ENCODE measurements at regions not wholly inside any gene's neighbourhood (a gene's known extent, or its start where the extent isn't known, plus 50 kb on each side); places are given as distances from the start of the nearest gene placed in this dataset.

- H3K23me2 ChIP-seq (ENCODE audit: insufficient read length, low read depth, low read length, poor library complexity, severe bottlenecking) = no peaks in the 10 kb centered on the region
Observed at GRCh38 chr12:116370886-116371580, 93.5 kb upstream of the MED13L start.

More at GRCh38 chr12:116370886-116371580, 93.5 kb upstream of the MED13L start:
- H3K79me1 ChIP-seq (ENCODE audit: insufficient read depth, low read depth, low read length, poor library complexity, severe bottlenecking) = no peaks in the 10 kb centered on the region
- no peak overlapping the region for H4K5ac ChIP-seq (ENCODE audit: insufficient read length, low read depth, low read length)
- no peaks in the 10 kb centered on the region for H3K79me2 ChIP-seq (ENCODE audit: insufficient read depth, low read length)
- H3K27ac ChIP-seq (ENCODE audit: insufficient read length, low read depth, low read length) = no peak overlapping the region
- no peaks in the 10 kb centered on the region for H4K20me1 ChIP-seq (ENCODE audit: control insufficient read depth, insufficient read depth, insufficient read length)
- H2AFZ ChIP-seq (ENCODE audit: low read length) = no peak overlapping the region
- no peak for TF ChIP-seq CTCF (conservative IDR thresholded peaks at IDR 0.05)
- H2BK20ac ChIP-seq (ENCODE audit: low read depth, low read length, poor library complexity, severe bottlenecking) = no peak overlapping the region
- H3K4me2 ChIP-seq (ENCODE audit: insufficient read depth, insufficient read length, low read length) = no peak overlapping the region
- H2AK5ac ChIP-seq (ENCODE audit: insufficient read length, low read length) = no peak overlapping the region
- no peak overlapping the region for H3T11ph ChIP-seq (ENCODE audit: low read length)
- H3K14ac ChIP-seq (ENCODE audit: insufficient read depth, low read length) = no peak overlapping the region
- H3K4me1 ChIP-seq (ENCODE audit: insufficient read depth, low read length) = peaks cover 3% of the 10 kb centered on the region; the same call in 1 of the 2 replicates
- no peak overlapping the region for H3K9ac ChIP-seq (ENCODE audit: extremely low read depth, insufficient read length, low read length)
- Mint-ChIP-seq H3K36me3 (ENCODE audit: insufficient read depth in 1 of 3, low read depth in 3 of 3) (no peaks in the 10 kb centered on the region; a peak in 1 of 7 replicates), H3K27me3 (ENCODE audit: low read depth) (peaks cover 5% of the 10 kb centered on the region), H3K9me3 (peaks cover 8 to 14% of the 10 kb centered on the region in 2 experiments; a peak in 3 of 5 replicates), H3K27ac (no peak overlapping the region), H3K4me1 (peaks cover 20 to 37% of the 10 kb centered on the region in 2 experiments), H3K4me3 (no peak overlapping the region)
- DNase-seq = no peak
- H4K8ac ChIP-seq (replicated peaks; ENCODE audit: insufficient read length, low read depth, low read length) = no peak overlapping the region
- no peak overlapping the region for H3K18ac ChIP-seq (ENCODE audit: insufficient read length, low read depth, low read length)
- no peaks in the 10 kb centered on the region for H3K9me3 ChIP-seq (ENCODE audit: control insufficient read depth, low read depth, low read length)
- H4K91ac ChIP-seq (ENCODE audit: insufficient read length, low read depth, low read length) = no peak overlapping the region
- H3K27me3 ChIP-seq (ENCODE audit: insufficient read depth, low read length) = no peaks in the 10 kb centered on the region
- no CpG with 5 or more reads among the region's 21 CpGs for WGBS (ENCODE audit: extremely low coverage, insufficient read length, low lambda C conversion rate)
- no peak overlapping the region for H3K56ac ChIP-seq (ENCODE audit: insufficient read length, low read depth, low read length)
- H3K4ac ChIP-seq (ENCODE audit: low read depth, low read length) = no peak overlapping the region
- no peak overlapping the region for H2BK120ac ChIP-seq (ENCODE audit: low read depth, low read length, poor library complexity, severe bottlenecking)
- no peak overlapping the region for H3K23ac ChIP-seq (ENCODE audit: insufficient read length, low read depth, low read length)
- no peak overlapping the region for H2BK12ac ChIP-seq (ENCODE audit: insufficient read length, low read depth, low read length)
- H2BK15ac ChIP-seq (ENCODE audit: low read depth, low read length) = no peak overlapping the region
- no peak overlapping the region for H2BK5ac ChIP-seq (ENCODE audit: insufficient read length, low read length)
